HepG2 (cell line): ENCODE measurements at regions not wholly inside any gene's neighbourhood (a gene's known extent, or its start where the extent isn't known, plus 50 kb on each side); places are given as distances from the start of the nearest gene placed in this dataset.

Experiments
- ATAC-seq: fragments of 200-7000 bp; cut with Tn5 transposase; 3 replicates; pipeline ENCODE4 v1.9.1; 2020; ENCODE audit warnings: mild to moderate bottlenecking, moderate library complexity
- BruUV-seq: library from RNA; stranded (reverse); fragments of 400-500 nt; replicated peaks from 2 replicates; lab custom pipeline; 2021; lab: Mats Ljungman, UMichigan
- CTCF ChIA-PET: fragments of 300-600 bp; formaldehyde crosslinking; extraction: SDS; loops from one replicate; lab custom pipeline; 2021; ENCODE audit warnings: low total read pairs, inconsistent platforms, low intra/inter-chr PET ratio; lab: Yijun Ruan, JAX
- POLR2A ChIA-PET: fragments of 350-600 bp; sonication (Branson Sonifier 250); formaldehyde crosslinking; loops from one replicate; lab custom pipeline; 2020; ENCODE audit warnings: antibody characterized with exemption, inconsistent platforms; lab: Yijun Ruan, JAX
- DNase-seq: peaks from one replicate; pipeline ENCODE4 v3.0.0-alpha.2; 2015; ENCODE audit warnings: low spot score
- FAIRE-seq: peaks from 3 replicates; lab custom pipeline; 2011; peaks lifted over from hg19 to GRCh38; lab: Jason Lieb, UNC
- H2AFZ ChIP-seq: one replicate; pipeline ENCODE4 v1.6.1; 2011; ENCODE audit warnings: low read length, inconsistent platforms
- H3K27ac ChIP-seq: fragments of 300-600 bp; 3 replicates; pipeline ENCODE4 v1.8.0; 2011; ENCODE audit warnings: mixed run types, mild to moderate bottlenecking, mixed read lengths, low read length, inconsistent platforms; ENCODE audit not compliant: insufficient read depth; ENCODE audit errors: extremely low read length
- H3K27me3 ChIP-seq, 2 experiments: fragments of 200-600 bp in 1 of 2; 2 replicates in 1 of 2; 3 replicates in 1 of 2; pipeline versions ENCODE4 v1.6.0 to v1.8.0; 2011; ENCODE audit warnings: low read length in 2 of 2, mild to moderate bottlenecking in 2 of 2, moderate library complexity in 2 of 2, inconsistent platforms in 1 of 2; ENCODE audit not compliant: insufficient read depth in 2 of 2, control insufficient read depth in 1 of 2
- H3K36me3 ChIP-seq, 2 experiments: fragments of 200-600 bp in 1 of 2; replicated peaks in 1 of 2; 2 replicates in 1 of 2; 3 replicates in 1 of 2; pipeline versions ENCODE4 v1.5.1 to v1.8.0; 2011; ENCODE audit warnings: low read length in 2 of 2, inconsistent platforms in 1 of 2; ENCODE audit not compliant: insufficient read depth in 2 of 2, control insufficient read depth in 1 of 2
- H3K4me1 ChIP-seq: 2 replicates; pipeline ENCODE4 v1.5.1; 2012; ENCODE audit warnings: low read length, inconsistent platforms; ENCODE audit not compliant: insufficient read depth
- H3K4me2 ChIP-seq: 2 replicates; pipeline ENCODE4 v1.6.0; 2011; ENCODE audit warnings: low read depth, low read length, inconsistent platforms
- H3K4me3 ChIP-seq, 3 experiments: fragments of 200-600 bp in 1 of 3; sonication (generic), shearing (Covaris generic) in 1 of 3; replicated peaks in 1 of 3; 2 replicates each; pipeline ENCODE4 v1.5.1; 2011 to 2016; ENCODE audit warnings: low read length in 3 of 3, inconsistent platforms in 2 of 3, low read depth in 2 of 3, mild to moderate bottlenecking in 2 of 3, control low read depth in 1 of 3, mixed read lengths in 1 of 3; ENCODE audit not compliant: insufficient read depth in 1 of 3
- H3K79me2 ChIP-seq: one replicate; pipeline ENCODE4 v1.6.1; 2011; ENCODE audit warnings: low read length, inconsistent platforms; ENCODE audit not compliant: insufficient read depth
- H3K9ac ChIP-seq: 2 replicates; pipeline ENCODE4 v1.6.0; 2011; ENCODE audit warnings: mild to moderate bottlenecking, low read depth, low read length, inconsistent platforms; ENCODE audit not compliant: insufficient read depth
- H3K9me3 ChIP-seq: 2 replicates; pipeline ENCODE4 v1.5.1; 2012; ENCODE audit warnings: mild to moderate bottlenecking, low read length
- H4K20me1 ChIP-seq: 2 replicates; pipeline ENCODE4 v1.6.0; 2011; ENCODE audit warnings: inconsistent platforms, mild to moderate bottlenecking, low read length, moderate library complexity; ENCODE audit not compliant: insufficient read depth
- LRRFIP1 ChIP-seq: sonication (generic); formaldehyde crosslinking; conservative IDR thresholded peaks from 2 replicates; pipeline ENCODE4 v1.4.0; 2020; ENCODE audit warnings: missing genetic modification reagents
- PRDM4 ChIP-seq: sonication (generic); formaldehyde crosslinking; IDR thresholded peaks from 2 replicates; pipeline ENCODE4 v1.9.0; 2021; ENCODE audit warnings: missing genetic modification reagents, borderline replicate concordance
- TBX3 ChIP-seq: fragments of 450-650 bp; IDR thresholded peaks from 2 replicates; pipeline ENCODE4 v1.6.1; 2017; ENCODE audit warnings: antibody characterized with exemption, mild to moderate bottlenecking, inconsistent platforms, borderline replicate concordance
- ZFP36L2 ChIP-seq: sonication (generic); formaldehyde crosslinking; IDR thresholded peaks from 2 replicates; pipeline ENCODE4 v1.4.0; 2020; ENCODE audit warnings: missing genetic modification reagents
- ZNF513 ChIP-seq: sonication (generic); formaldehyde crosslinking; conservative IDR thresholded peaks from 2 replicates; pipeline ENCODE4 v1.5.0; 2020; ENCODE audit warnings: missing genetic modification reagents
- ZSCAN30 ChIP-seq: sonication (generic); formaldehyde crosslinking; IDR thresholded peaks from 2 replicates; pipeline ENCODE4 v1.5.0; 2020; ENCODE audit warnings: mild to moderate bottlenecking, missing genetic modification reagents
- WGBS: methylation state at CpG from one replicate; pipeline ENCODE4 v1.1.6; 2017; ENCODE audit warnings: low lambda C conversion rate; 5-methylcytosine and 5-hydroxymethylcytosine counted together
- in situ Hi-C: cut with HindIII; loops from 2 replicates; pipeline ENCODE4 v1.10.0; 2017; ENCODE audit warnings: low pct_unique_long_range_greater_than_20kb; ENCODE audit not compliant: extremely low pct_ligation_motif_present
- intact Hi-C: fragments of 100-400 bp; cut with micrococcal nuclease; formaldehyde crosslinking; loops from one replicate; pipeline ENCODE4 v1.10.0; 2022; ENCODE audit not compliant: unreplicated experiment

GRCh38 chr16:64313726-64314125, 808.1 kb downstream of the CDH11 start:
- FAIRE-seq = no peak
- WGBS = 15% methylated on average over 4 of the region's 4 CpGs
- no peak overlapping the region for H2AFZ ChIP-seq
- H4K20me1 ChIP-seq = no peaks in the 10 kb centered on the region
- no peak overlapping the region for H3K27ac ChIP-seq
- H3K4me2 ChIP-seq = no peak overlapping the region
- POLR2A ChIA-PET = no interaction called here
- no TSS peak for BruUV-seq
- no peaks in the 10 kb centered on the region for H3K79me2 ChIP-seq
- DNase-seq = no peak
- ATAC-seq = no peak
- no peak overlapping the region for H3K9ac ChIP-seq
- H3K4me3 ChIP-seq = no peak overlapping the region
- no peaks in the 10 kb centered on the region for H3K27me3 ChIP-seq
- H3K9me3 ChIP-seq = peaks cover 64% of the 10 kb centered on the region
- H3K36me3 ChIP-seq = no peaks in the 10 kb centered on the region
- intact Hi-C loops (no loop called here), in situ Hi-C loops (no loop called here)
- CTCF ChIA-PET = no interaction called here
- H3K4me1 ChIP-seq = no peaks in the 10 kb centered on the region
- TF ChIP-seq ZSCAN30 (CRISPR knock-in tag) (no peak), TBX3 (no peak), ZNF513 (CRISPR knock-in tag) (no peak), LRRFIP1 (no peak), PRDM4 (CRISPR knock-in tag) (no peak), ZFP36L2 (no peak)
